PC-3 (cell line): ENCODE measurements at regions not wholly inside any gene's neighbourhood (a gene's known extent, or its start where the extent isn't known, plus 50 kb on each side); places are given as distances from the start of the nearest gene placed in this dataset.

ENCODE experiments used
- ATAC-seq: fragments of 200-7000 bp; cut with Tn5 transposase; 2 replicates; pipeline ENCODE4 v1.9.1; 2020; ENCODE audit warnings: mild to moderate bottlenecking, moderate library complexity
- BruUV-seq: library from RNA; stranded (reverse); fragments of 400-500 nt; replicated peaks from 2 replicates; lab custom pipeline; 2021; lab: Mats Ljungman, UMichigan
- CTCF ChIA-PET: fragments of 300-600 bp; sonication (Branson Sonifier 250); formaldehyde crosslinking; loops from one replicate; lab custom pipeline; 2022; ENCODE audit warnings: antibody characterized with exemption; lab: Charles Lee
- POLR2A ChIA-PET: fragments of 300-600 bp; sonication (Branson Sonifier 250); formaldehyde crosslinking; loops from one replicate; lab custom pipeline; 2022; ENCODE audit warnings: antibody characterized with exemption; ENCODE audit not compliant: unreplicated experiment; lab: Charles Lee
- DNase-seq: peaks from one replicate; pipeline ENCODE4 v3.0.0-alpha.2; 2015
- H2AFZ ChIP-seq: fragments of 300-600 bp; sonication (generic); 2 replicates; pipeline ENCODE4 v1.6.0; 2016; ENCODE audit warnings: antibody characterized with exemption, low read length
- H3F3A ChIP-seq: fragments of 300-600 bp; sonication (generic); one replicate; pipeline ENCODE4 v1.6.0; 2017; ENCODE audit warnings: antibody characterized with exemption, low read length, control low read depth, mild to moderate bottlenecking; ENCODE audit not compliant: unreplicated experiment
- H3K27ac ChIP-seq: fragments of 300-600 bp; sonication (generic); 2 replicates; pipeline ENCODE4 v1.5.1; 2016; ENCODE audit warnings: mild to moderate bottlenecking, low read length
- H3K27me3 ChIP-seq: fragments of 300-600 bp; sonication (generic); 2 replicates; pipeline ENCODE4 v1.6.1; 2016; ENCODE audit warnings: low read length, mixed read lengths
- H3K36me3 ChIP-seq: fragments of 300-600 bp; sonication (generic); 2 replicates; pipeline ENCODE4 v1.6.1; 2016; ENCODE audit warnings: low read depth, mixed run types, low read length, mixed read lengths
- H3K4me1 ChIP-seq: fragments of 300-600 bp; sonication (generic); 2 replicates; pipeline ENCODE4 v1.5.1; 2016; ENCODE audit warnings: low read length; ENCODE audit not compliant: insufficient read depth
- H3K4me2 ChIP-seq: fragments of 300-600 bp; sonication (generic); 2 replicates; pipeline ENCODE4 v1.6.0; 2016; ENCODE audit warnings: low read length
- H3K4me3 ChIP-seq: fragments of 300-600 bp; sonication (generic); 2 replicates; pipeline ENCODE4 v1.5.1; 2016; ENCODE audit warnings: mild to moderate bottlenecking, low read length, mixed read lengths
- H3K79me2 ChIP-seq: fragments of 300-600 bp; sonication (generic); 2 replicates; pipeline ENCODE4 v1.6.1; 2017; ENCODE audit warnings: low read length, mixed read lengths
- H3K9ac ChIP-seq: fragments of 300-600 bp; sonication (generic); 2 replicates; pipeline ENCODE4 v1.6.0; 2016; ENCODE audit warnings: mild to moderate bottlenecking, low read length
- H3K9me2 ChIP-seq: fragments of 300-600 bp; sonication (generic); replicated peaks from 2 replicates; pipeline ENCODE4 v1.6.1; 2016; ENCODE audit warnings: mixed run types, low read length, mixed read lengths
- H3K9me3 ChIP-seq: fragments of 300-600 bp; sonication (generic); 2 replicates; pipeline ENCODE4 v1.6.1; 2016; ENCODE audit warnings: low read length, mixed read lengths
- H4K20me1 ChIP-seq: fragments of 300-600 bp; sonication (generic); 2 replicates; pipeline ENCODE4 v1.6.1; 2016; ENCODE audit warnings: low read length, mixed read lengths
- EZH2 ChIP-seq: fragments of 300-600 bp; sonication (generic); IDR thresholded peaks from one replicate; pipeline ENCODE4 v1.6.1; 2017; ENCODE audit warnings: antibody characterized with exemption, mild to moderate bottlenecking, low read length; ENCODE audit not compliant: unreplicated experiment
- EZH2phosphoT487 ChIP-seq: fragments of 300-600 bp; sonication (generic); IDR thresholded peaks from 2 replicates; pipeline ENCODE4 v1.6.1; 2018; ENCODE audit warnings: mild to moderate bottlenecking, antibody characterized with exemption, low read length, borderline replicate concordance
- intact Hi-C: fragments of 100-400 bp; cut with micrococcal nuclease; formaldehyde crosslinking; loops from 2 replicates; pipeline ENCODE4 v1.9.0; 2023
- TF ChIP-seq, protein P1 (sequence below): fragments of 300-600 bp; sonication (generic); conservative IDR thresholded peaks from 2 replicates; pipeline ENCODE4 v1.5.1; 2017; ENCODE audit warnings: antibody characterized with exemption, low read depth, mild to moderate bottlenecking, low read length

DNA sequence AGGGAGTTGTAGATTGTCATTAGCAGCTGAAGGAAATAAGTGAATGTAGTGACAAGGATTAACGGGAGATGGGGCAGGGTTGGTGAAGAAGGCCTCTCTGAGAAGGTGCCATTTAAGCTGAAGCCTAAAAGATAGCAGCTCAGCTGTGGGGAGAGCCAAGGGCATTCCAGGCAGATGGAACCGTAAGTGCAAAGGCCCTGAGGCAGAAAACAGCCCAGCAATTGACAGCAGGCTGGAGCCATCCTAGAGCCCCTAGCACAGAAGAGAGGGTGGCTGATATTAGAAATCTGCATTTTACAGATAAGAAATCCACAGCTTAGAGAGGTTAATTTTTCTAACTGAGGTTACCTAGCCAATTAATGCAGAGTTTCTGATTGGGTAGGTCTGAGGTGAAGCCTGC lies 374.5 kb upstream of the PROK2 start:
- H3K9ac ChIP-seq = no peak overlapping the region
- no peak overlapping the region for H3K27ac ChIP-seq
- TF ChIP-seq, protein P1, sequence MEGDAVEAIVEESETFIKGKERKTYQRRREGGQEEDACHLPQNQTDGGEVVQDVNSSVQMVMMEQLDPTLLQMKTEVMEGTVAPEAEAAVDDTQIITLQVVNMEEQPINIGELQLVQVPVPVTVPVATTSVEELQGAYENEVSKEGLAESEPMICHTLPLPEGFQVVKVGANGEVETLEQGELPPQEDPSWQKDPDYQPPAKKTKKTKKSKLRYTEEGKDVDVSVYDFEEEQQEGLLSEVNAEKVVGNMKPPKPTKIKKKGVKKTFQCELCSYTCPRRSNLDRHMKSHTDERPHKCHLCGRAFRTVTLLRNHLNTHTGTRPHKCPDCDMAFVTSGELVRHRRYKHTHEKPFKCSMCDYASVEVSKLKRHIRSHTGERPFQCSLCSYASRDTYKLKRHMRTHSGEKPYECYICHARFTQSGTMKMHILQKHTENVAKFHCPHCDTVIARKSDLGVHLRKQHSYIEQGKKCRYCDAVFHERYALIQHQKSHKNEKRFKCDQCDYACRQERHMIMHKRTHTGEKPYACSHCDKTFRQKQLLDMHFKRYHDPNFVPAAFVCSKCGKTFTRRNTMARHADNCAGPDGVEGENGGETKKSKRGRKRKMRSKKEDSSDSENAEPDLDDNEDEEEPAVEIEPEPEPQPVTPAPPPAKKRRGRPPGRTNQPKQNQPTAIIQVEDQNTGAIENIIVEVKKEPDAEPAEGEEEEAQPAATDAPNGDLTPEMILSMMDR = no peak
- TF ChIP-seq EZH2 (no peak), EZH2phosphoT487 (no peak)
- no peaks in the 10 kb centered on the region for H3K79me2 ChIP-seq
- H2AFZ ChIP-seq = no peak overlapping the region
- no peaks in the 10 kb centered on the region for H3K36me3 ChIP-seq
- H3K4me2 ChIP-seq = no peak overlapping the region
- DNase-seq (no peak), ATAC-seq (no peak)
- H3K4me3 ChIP-seq = no peak overlapping the region
- POLR2A ChIA-PET = no interaction called here
- intact Hi-C loops = no loop called here
- no TSS peak for BruUV-seq
- peaks cover 23% of the 10 kb centered on the region for H3K4me1 ChIP-seq
- H3F3A ChIP-seq = no peaks in the 10 kb centered on the region
- H4K20me1 ChIP-seq = no peaks in the 10 kb centered on the region
- H3K9me3 ChIP-seq = no peaks in the 10 kb centered on the region
- CTCF ChIA-PET = no interaction called here
- H3K27me3 ChIP-seq = no peaks in the 10 kb centered on the region
- H3K9me2 ChIP-seq = no peaks in the 10 kb centered on the region

DNA sequence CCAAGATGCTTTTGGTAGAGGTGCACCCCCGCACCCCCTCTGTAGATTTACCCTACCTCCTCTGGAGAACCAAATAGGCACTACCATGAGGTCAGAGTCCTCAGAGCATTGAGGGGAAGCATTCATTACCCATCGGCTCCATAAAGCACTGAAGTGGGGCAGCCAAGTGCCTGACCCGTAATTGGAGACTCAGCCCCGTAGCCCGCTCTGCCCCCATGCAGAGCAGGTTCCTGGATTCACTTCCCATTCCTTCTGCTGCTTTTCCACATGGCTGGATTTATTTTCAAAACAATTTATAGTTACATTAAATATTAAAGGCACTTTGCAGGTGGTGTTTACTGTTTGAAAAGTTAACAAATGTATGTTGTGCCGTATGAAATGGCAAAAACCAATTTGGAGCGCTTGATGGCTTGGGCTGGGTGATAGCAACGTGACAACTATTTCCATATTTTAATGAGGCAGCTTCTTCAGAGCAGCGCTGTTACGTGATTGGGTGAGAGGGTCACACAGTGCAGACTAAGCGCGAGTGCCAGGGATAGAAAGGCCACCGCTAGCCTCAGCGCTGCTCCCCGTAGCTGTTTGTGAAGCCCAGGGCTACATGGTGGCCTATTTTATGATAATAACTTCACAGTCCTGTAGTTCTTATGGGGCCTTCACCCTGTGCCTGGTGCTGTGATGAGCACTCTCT lies 373.8 kb upstream of the PROK2 start:
- H3K79me2 ChIP-seq = no peaks in the 10 kb centered on the region
- no peak overlapping the region for H3K4me3 ChIP-seq
- peaks cover 23% of the 10 kb centered on the region for H3K4me1 ChIP-seq
- ChIA-PET POLR2A (no interaction called here), CTCF (no interaction called here)
- no peak overlapping the region for H3K9ac ChIP-seq
- BruUV-seq = no TSS peak
- H3K27ac ChIP-seq = no peak overlapping the region
- H3K36me3 ChIP-seq = no peaks in the 10 kb centered on the region
- no peaks in the 10 kb centered on the region for H3K9me2 ChIP-seq
- H2AFZ ChIP-seq = no peak overlapping the region
- H3F3A ChIP-seq = no peaks in the 10 kb centered on the region
- intact Hi-C loops = no loop called here
- no peaks in the 10 kb centered on the region for H3K27me3 ChIP-seq
- TF ChIP-seq EZH2 (no peak), EZH2phosphoT487 (no peak)
- TF ChIP-seq, protein P1 = no peak
- no peaks in the 10 kb centered on the region for H4K20me1 ChIP-seq
- H3K4me2 ChIP-seq = no peak overlapping the region
- no peak for DNase-seq
- no peak for ATAC-seq
- no peaks in the 10 kb centered on the region for H3K9me3 ChIP-seq
